Choroid plexus epithelial cell (primary cell): ENCODE measurements at regions not wholly inside any gene's neighbourhood (a gene's known extent, or its start where the extent isn't known, plus 50 kb on each side); places are given as distances from the start of the nearest gene placed in this dataset.
"Not testable (repeated sequence)": the region's sequence is repeated elsewhere in the genome, so short reads cannot be mapped to it uniquely, and the experiment has no call there.

Experiments
- DNase-seq: peaks from one replicate; pipeline ENCODE4 v3.0.0-alpha.2; 2010; ENCODE audit warnings: low read depth
- H3K4me3 ChIP-seq: 2 replicates; pipeline ENCODE4 v1.5.1; 2011; ENCODE audit warnings: low read depth, mild to moderate bottlenecking, control low read depth, low read length, moderate library complexity
- TF ChIP-seq, protein P1 (sequence below): conservative IDR thresholded peaks from 2 replicates; pipeline ENCODE4 v1.5.1; 2011; ENCODE audit warnings: low read depth, mild to moderate bottlenecking, control low read depth, inconsistent platforms, low read length, moderate library complexity

- DNase-seq = no peak
- no peak overlapping the region for H3K4me3 ChIP-seq
- TF ChIP-seq, protein P1, sequence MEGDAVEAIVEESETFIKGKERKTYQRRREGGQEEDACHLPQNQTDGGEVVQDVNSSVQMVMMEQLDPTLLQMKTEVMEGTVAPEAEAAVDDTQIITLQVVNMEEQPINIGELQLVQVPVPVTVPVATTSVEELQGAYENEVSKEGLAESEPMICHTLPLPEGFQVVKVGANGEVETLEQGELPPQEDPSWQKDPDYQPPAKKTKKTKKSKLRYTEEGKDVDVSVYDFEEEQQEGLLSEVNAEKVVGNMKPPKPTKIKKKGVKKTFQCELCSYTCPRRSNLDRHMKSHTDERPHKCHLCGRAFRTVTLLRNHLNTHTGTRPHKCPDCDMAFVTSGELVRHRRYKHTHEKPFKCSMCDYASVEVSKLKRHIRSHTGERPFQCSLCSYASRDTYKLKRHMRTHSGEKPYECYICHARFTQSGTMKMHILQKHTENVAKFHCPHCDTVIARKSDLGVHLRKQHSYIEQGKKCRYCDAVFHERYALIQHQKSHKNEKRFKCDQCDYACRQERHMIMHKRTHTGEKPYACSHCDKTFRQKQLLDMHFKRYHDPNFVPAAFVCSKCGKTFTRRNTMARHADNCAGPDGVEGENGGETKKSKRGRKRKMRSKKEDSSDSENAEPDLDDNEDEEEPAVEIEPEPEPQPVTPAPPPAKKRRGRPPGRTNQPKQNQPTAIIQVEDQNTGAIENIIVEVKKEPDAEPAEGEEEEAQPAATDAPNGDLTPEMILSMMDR = no peak
These were observed 94.8 kb upstream of the CYRIA start for GRCh38 chr2:16760426-16760825.

DNA sequence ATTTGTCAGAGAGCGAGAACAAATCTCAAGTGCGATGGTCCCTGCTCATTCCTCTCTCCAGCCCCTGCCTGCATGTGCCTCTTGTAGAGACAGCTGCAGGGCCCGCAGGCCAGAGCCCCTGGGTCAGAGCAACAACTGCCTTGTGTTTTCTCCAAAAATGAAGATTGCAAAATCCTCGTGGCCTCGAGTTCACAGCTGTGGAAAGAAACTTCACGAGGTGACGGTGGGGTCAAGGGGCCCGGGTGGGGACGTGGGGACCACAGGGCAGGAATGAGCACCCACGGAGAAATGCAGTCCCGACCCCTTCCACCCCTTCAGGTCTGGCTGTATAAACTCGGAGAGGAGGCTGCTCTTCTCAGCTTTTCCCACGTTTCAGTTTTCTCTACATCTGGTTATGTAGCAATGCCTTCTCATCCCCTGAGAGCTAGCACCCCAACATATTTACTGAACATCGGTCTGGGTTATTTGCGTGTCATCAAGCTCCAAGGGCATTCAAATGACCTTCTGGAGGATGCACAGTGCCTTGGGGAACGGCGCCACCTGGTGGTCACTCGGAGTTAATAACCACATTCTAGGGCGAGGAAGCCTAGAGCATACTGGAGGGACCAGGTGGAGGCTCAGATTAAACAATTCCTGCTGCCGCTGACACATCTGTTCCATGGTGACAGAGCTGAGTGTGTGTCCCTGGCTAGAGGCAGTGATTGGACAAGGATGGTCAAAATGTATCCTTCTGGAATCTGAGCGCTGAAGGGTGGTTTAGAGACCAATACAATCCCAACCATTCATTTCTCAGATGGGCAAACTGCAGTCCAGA is 91.4 kb upstream of the CYRIA start:
- TF ChIP-seq, protein P1 = peak; percentile 96
- H3K4me3 ChIP-seq = no peak overlapping the region
- DNase-seq = peak; percentile 87

GRCh38 chr2:16755442-16755841 is 89.8 kb upstream of the CYRIA start:
- no peak for DNase-seq
- TF ChIP-seq, protein P1 = no peak
- H3K4me3 ChIP-seq = no peak overlapping the region

DNA sequence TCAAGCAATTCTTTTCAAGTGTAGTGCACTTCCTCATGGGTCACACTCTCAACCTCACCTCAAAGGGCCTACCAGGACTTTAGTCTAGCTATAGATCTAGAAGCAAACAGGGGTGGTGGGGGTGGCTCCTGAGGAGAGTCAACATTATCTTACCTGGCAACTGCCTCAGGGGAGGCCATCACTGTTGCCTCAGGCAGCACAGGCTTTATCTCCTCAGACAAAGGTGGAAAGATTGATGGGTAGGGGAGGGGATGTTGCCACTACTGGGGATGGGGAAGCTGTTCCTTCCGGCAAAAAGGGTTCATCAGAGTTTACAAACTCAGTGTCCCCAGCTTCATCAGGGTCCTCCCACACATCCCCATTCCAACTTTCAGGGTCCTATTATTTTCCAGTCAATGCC is 87.4 kb upstream of the CYRIA start:
- DNase-seq, H3K4me3 ChIP-seq: not testable (repeated sequence)

GRCh38 chr2:16750925-16751214 is 85.2 kb upstream of the CYRIA start:
- H3K4me3 ChIP-seq, DNase-seq: not testable (repeated sequence)

GRCh38 chr2:16750175-16750924 is 84.7 kb upstream of the CYRIA start:
- DNase-seq = no peak
- TF ChIP-seq, protein P1 = no peak
- no peak overlapping the region for H3K4me3 ChIP-seq

GRCh38 chr2:16748511-16749266 is 83.1 kb upstream of the CYRIA start:
- not testable (repeated sequence) for DNase-seq, H3K4me3 ChIP-seq

GRCh38 chr2:16747689-16748088 is 82.1 kb upstream of the CYRIA start:
- H3K4me3 ChIP-seq = no peak overlapping the region
- TF ChIP-seq, protein P1 = no peak

More at GRCh38 chr2:16747689-16748088, 82.1 kb upstream of the CYRIA start:
- DNase-seq = no peak
